WTC11 (cell line): ENCODE measurements at regions not wholly inside any gene's neighbourhood (a gene's known extent, or its start where the extent isn't known, plus 50 kb on each side); places are given as distances from the start of the nearest gene placed in this dataset.

Source experiments
- ATAC-seq: fragments of 200-7000 bp; cut with Tn5 transposase; 2 replicates; pipeline ENCODE4 v1.10.0; 2021; ENCODE audit warnings: mild to moderate bottlenecking, moderate library complexity
- CTCF ChIA-PET: fragments of 300-600 bp; sonication (Branson Sonifier 250); formaldehyde crosslinking; loops from one replicate; lab custom pipeline; 2021; ENCODE audit warnings: antibody characterized with exemption; lab: Charles Lee
- POLR2A ChIA-PET: fragments of 350-600 bp; sonication (Branson Sonifier 250); formaldehyde crosslinking; loops from one replicate; lab custom pipeline; 2021; ENCODE audit warnings: antibody characterized with exemption; lab: Charles Lee
- DNase-seq: peaks from one replicate; pipeline ENCODE4 v3.0.0; 2021; ENCODE audit warnings: low spot score
- H3K27ac Mint-ChIP-seq: 2 replicates; pipeline ENCODE4 v1.8.0; 2021; ENCODE audit warnings: mixed read lengths
- H3K27me3 Mint-ChIP-seq: 2 replicates; pipeline ENCODE4 v1.8.0; 2021; ENCODE audit warnings: low read depth, mild to moderate bottlenecking, moderate library complexity, mixed read lengths
- H3K36me3 Mint-ChIP-seq: 2 replicates; pipeline ENCODE4 v1.8.0; 2021; ENCODE audit warnings: mixed read lengths
- H3K4me1 Mint-ChIP-seq: 2 replicates; pipeline ENCODE4 v1.8.0; 2022; ENCODE audit warnings: mixed read lengths
- H3K4me3 Mint-ChIP-seq: 2 replicates; pipeline ENCODE4 v1.8.0; 2021; ENCODE audit warnings: mild to moderate bottlenecking, moderate library complexity, mixed read lengths
- H3K9me3 Mint-ChIP-seq: 2 replicates; pipeline ENCODE4 v1.8.0; 2021; ENCODE audit warnings: mixed read lengths
- ARID4B ChIP-seq: sonication (generic); formaldehyde crosslinking; IDR thresholded peaks from 2 replicates; pipeline ENCODE4 v1.8.0; 2023; ENCODE audit warnings: missing genetic modification reagents, mild to moderate bottlenecking, borderline replicate concordance
- E2F5 ChIP-seq: sonication (generic); formaldehyde crosslinking; IDR thresholded peaks from 2 replicates; pipeline ENCODE4 v1.8.1; 2022; ENCODE audit warnings: mild to moderate bottlenecking, moderate library complexity, missing genetic modification reagents
- IRF1 ChIP-seq: sonication (generic); formaldehyde crosslinking; IDR thresholded peaks from 2 replicates; pipeline ENCODE4 v1.8.0; 2023; ENCODE audit warnings: missing genetic modification reagents
- NFATC4 ChIP-seq: fragments of 250-450 bp; sonication (Bioruptor Pico); IDR thresholded peaks from 2 replicates; pipeline ENCODE4 v1.9.0; 2021; ENCODE audit warnings: mild to moderate bottlenecking
- NFE2L1 ChIP-seq: sonication (generic); formaldehyde crosslinking; IDR thresholded peaks from 2 replicates; pipeline ENCODE4 v1.8.1; 2023; ENCODE audit warnings: missing genetic modification reagents
- NR2C2 ChIP-seq: sonication (generic); formaldehyde crosslinking; IDR thresholded peaks from 2 replicates; pipeline ENCODE4 v1.8.0; 2022; ENCODE audit warnings: mild to moderate bottlenecking, missing genetic modification reagents
- NR3C1 ChIP-seq: sonication (generic); formaldehyde crosslinking; conservative IDR thresholded peaks from 2 replicates; pipeline ENCODE4 v1.8.1; 2023; ENCODE audit warnings: low read depth, mild to moderate bottlenecking, missing genetic modification reagents
- SMAD3 ChIP-seq: sonication (generic); formaldehyde crosslinking; IDR thresholded peaks from 2 replicates; pipeline ENCODE4 v1.8.0; 2022; ENCODE audit warnings: missing genetic modification reagents, mild to moderate bottlenecking, borderline replicate concordance
- TEAD1 ChIP-seq: sonication (generic); formaldehyde crosslinking; IDR thresholded peaks from 2 replicates; pipeline ENCODE4 v1.8.0; 2022; ENCODE audit warnings: mild to moderate bottlenecking, missing genetic modification reagents
- ZBTB21 ChIP-seq: sonication (generic); formaldehyde crosslinking; IDR thresholded peaks from 2 replicates; pipeline ENCODE4 v1.8.1; 2023; ENCODE audit warnings: mild to moderate bottlenecking, missing genetic modification reagents, borderline replicate concordance
- ZBTB43 ChIP-seq: sonication (generic); formaldehyde crosslinking; IDR thresholded peaks from 2 replicates; pipeline ENCODE4 v1.8.1; 2023; ENCODE audit warnings: mild to moderate bottlenecking, missing genetic modification reagents
- ZNF138 ChIP-seq: sonication (generic); formaldehyde crosslinking; conservative IDR thresholded peaks from 2 replicates; pipeline ENCODE4 v1.8.1; 2022; ENCODE audit warnings: mild to moderate bottlenecking, moderate library complexity, missing genetic modification reagents
- ZNF263 ChIP-seq: sonication (generic); formaldehyde crosslinking; IDR thresholded peaks from 2 replicates; pipeline ENCODE4 v1.8.1; 2022; ENCODE audit warnings: low read depth, mild to moderate bottlenecking, moderate library complexity, missing genetic modification reagents
- ZNF423 ChIP-seq: fragments of 250-450 bp; sonication (Bioruptor Pico); IDR thresholded peaks from 2 replicates; pipeline ENCODE4 v2.1.2; 2022; ENCODE audit warnings: mild to moderate bottlenecking, moderate library complexity
- ZNF671 ChIP-seq: fragments of 250-450 bp; sonication (Bioruptor Pico); IDR thresholded peaks from 2 replicates; pipeline ENCODE4 v1.8.0; 2021; ENCODE audit warnings: mild to moderate bottlenecking
- TF ChIP-seq, protein P1 (sequence below): sonication (generic); formaldehyde crosslinking; IDR thresholded peaks from 2 replicates; pipeline ENCODE4 v1.8.0; 2022; ENCODE audit warnings: missing genetic modification reagents
- TF ChIP-seq, protein P2 (sequence below): sonication (generic); formaldehyde crosslinking; IDR thresholded peaks from 2 replicates; pipeline ENCODE4 v1.8.0; 2022; ENCODE audit warnings: mild to moderate bottlenecking, missing genetic modification reagents
- TF ChIP-seq, protein P3 (sequence below): fragments of 250-450 bp; sonication (Bioruptor Pico); IDR thresholded peaks from 2 replicates; pipeline ENCODE4 v1.9.0; 2021; ENCODE audit warnings: mild to moderate bottlenecking

DNA sequence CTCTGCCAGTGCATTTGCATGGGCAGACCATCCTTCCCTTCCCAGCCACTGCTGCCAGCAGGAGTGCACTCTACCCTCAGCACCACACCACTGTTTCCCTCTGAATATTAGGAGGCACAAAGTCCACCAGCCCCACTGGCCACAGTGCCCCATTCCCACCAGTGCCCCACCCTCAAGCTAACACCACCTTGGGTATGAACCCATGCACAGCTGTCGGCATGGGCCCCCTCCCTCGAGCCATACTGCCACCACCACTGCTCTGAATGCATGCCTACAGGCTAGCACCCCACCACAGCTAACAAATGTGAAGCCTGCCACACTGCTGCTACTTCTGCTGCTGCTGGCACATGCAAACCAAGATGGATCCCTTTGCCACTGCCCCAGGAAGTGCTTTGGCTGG, 810.4 kb downstream of the TRAM1L1 start:
- no peak overlapping the region; the same call in 1 of the 2 replicates for H3K27ac Mint-ChIP-seq
- no peaks in the 10 kb centered on the region for H3K27me3 Mint-ChIP-seq
- H3K9me3 Mint-ChIP-seq = no peaks in the 10 kb centered on the region
- no peak for ATAC-seq
- DNase-seq = no peak
- CTCF ChIA-PET = no interaction called here
- no peaks in the 10 kb centered on the region for H3K36me3 Mint-ChIP-seq
- no peak overlapping the region for H3K4me3 Mint-ChIP-seq
- POLR2A ChIA-PET = no interaction called here
- TF ChIP-seq NR3C1 (CRISPR knock-in tag) (no peak), ZNF423 (CRISPR knock-in tag) (no peak), ZNF138 (no peak), TEAD1 (CRISPR knock-in tag) (no peak), E2F5 (CRISPR knock-in tag) (no peak), ZBTB21 (no peak), ZBTB43 (CRISPR knock-in tag) (no peak), ZNF263 (CRISPR knock-in tag) (no peak), ARID4B (CRISPR knock-in tag) (no peak), SMAD3 (CRISPR knock-in tag) (no peak), NR2C2 (no peak), NFATC4 (CRISPR knock-in tag) (no peak), IRF1 (CRISPR knock-in tag) (no peak), NFE2L1 (CRISPR knock-in tag) (no peak), ZNF671 (CRISPR knock-in tag) (no peak)
- TF ChIP-seq, protein P1, sequence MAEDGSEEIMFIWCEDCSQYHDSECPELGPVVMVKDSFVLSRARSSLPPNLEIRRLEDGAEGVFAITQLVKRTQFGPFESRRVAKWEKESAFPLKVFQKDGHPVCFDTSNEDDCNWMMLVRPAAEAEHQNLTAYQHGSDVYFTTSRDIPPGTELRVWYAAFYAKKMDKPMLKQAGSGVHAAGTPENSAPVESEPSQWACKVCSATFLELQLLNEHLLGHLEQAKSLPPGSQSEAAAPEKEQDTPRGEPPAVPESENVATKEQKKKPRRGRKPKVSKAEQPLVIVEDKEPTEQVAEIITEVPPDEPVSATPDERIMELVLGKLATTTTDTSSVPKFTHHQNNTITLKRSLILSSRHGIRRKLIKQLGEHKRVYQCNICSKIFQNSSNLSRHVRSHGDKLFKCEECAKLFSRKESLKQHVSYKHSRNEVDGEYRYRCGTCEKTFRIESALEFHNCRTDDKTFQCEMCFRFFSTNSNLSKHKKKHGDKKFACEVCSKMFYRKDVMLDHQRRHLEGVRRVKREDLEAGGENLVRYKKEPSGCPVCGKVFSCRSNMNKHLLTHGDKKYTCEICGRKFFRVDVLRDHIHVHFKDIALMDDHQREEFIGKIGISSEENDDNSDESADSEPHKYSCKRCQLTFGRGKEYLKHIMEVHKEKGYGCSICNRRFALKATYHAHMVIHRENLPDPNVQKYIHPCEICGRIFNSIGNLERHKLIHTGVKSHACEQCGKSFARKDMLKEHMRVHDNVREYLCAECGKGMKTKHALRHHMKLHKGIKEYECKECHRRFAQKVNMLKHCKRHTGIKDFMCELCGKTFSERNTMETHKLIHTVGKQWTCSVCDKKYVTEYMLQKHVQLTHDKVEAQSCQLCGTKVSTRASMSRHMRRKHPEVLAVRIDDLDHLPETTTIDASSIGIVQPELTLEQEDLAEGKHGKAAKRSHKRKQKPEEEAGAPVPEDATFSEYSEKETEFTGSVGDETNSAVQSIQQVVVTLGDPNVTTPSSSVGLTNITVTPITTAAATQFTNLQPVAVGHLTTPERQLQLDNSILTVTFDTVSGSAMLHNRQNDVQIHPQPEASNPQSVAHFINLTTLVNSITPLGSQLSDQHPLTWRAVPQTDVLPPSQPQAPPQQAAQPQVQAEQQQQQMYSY (CRISPR knock-in tag) = no peak
- TF ChIP-seq, protein P2, sequence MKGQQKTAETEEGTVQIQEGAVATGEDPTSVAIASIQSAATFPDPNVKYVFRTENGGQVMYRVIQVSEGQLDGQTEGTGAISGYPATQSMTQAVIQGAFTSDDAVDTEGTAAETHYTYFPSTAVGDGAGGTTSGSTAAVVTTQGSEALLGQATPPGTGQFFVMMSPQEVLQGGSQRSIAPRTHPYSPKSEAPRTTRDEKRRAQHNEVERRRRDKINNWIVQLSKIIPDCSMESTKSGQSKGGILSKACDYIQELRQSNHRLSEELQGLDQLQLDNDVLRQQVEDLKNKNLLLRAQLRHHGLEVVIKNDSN (CRISPR knock-in tag) = no peak
- TF ChIP-seq, protein P3, sequence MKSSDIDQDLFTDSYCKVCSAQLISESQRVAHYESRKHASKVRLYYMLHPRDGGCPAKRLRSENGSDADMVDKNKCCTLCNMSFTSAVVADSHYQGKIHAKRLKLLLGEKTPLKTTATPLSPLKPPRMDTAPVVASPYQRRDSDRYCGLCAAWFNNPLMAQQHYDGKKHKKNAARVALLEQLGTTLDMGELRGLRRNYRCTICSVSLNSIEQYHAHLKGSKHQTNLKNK (CRISPR knock-in tag) = no peak
- H3K4me1 Mint-ChIP-seq = no peaks in the 10 kb centered on the region
